H1 (cell line): ENCODE measurements at regions not wholly inside any gene's neighbourhood (a gene's known extent, or its start where the extent isn't known, plus 50 kb on each side); places are given as distances from the start of the nearest gene placed in this dataset.

Experiments used
- CTCF ChIA-PET: fragments of 300-600 bp; sonication (Branson Sonifier 250); formaldehyde crosslinking; loops from one replicate; lab custom pipeline; 2021; ENCODE audit not compliant: partially characterized antibody; lab: Charles Lee
- POLR2A ChIA-PET: fragments of 300-600 bp; sonication (Branson Sonifier 250); formaldehyde crosslinking; loops from one replicate; lab custom pipeline; 2021; ENCODE audit warnings: inconsistent platforms; ENCODE audit not compliant: partially characterized antibody; lab: Charles Lee
- DNase-seq, 2 experiments: peaks; one replicate each; pipeline versions ENCODE4 v3.0.0 to v3.0.0-alpha.2; 2010 to 2022; ENCODE audit warnings: low spot score in 2 of 2, low read depth in 1 of 2, mixed read lengths in 1 of 2
- FAIRE-seq: peaks from 2 replicates; lab custom pipeline; 2011; peaks lifted over from hg19 to GRCh38; lab: Jason Lieb, UNC
- H2AFZ ChIP-seq: 2 replicates; pipeline ENCODE4 v1.8.1; 2012; ENCODE audit warnings: low read length, inconsistent platforms
- H2AK5ac ChIP-seq: 2 replicates; pipeline ENCODE4 v1.6.1; 2013; ENCODE audit warnings: low read depth, low read length
- H2BK120ac ChIP-seq: replicated peaks from 2 replicates; pipeline ENCODE3; 2013; ENCODE audit warnings: low read depth, low read length, inconsistent platforms
- H2BK12ac ChIP-seq: 2 replicates; pipeline ENCODE4 v1.6.1; 2013; ENCODE audit warnings: low read depth, low read length
- H2BK15ac ChIP-seq: 2 replicates; pipeline ENCODE4 v1.6.1; 2013; ENCODE audit warnings: low read length
- H2BK20ac ChIP-seq: 2 replicates; pipeline ENCODE4 v1.6.1; 2013; ENCODE audit warnings: low read length
- H2BK5ac ChIP-seq: 2 replicates; pipeline ENCODE4 v1.6.1; 2013; ENCODE audit warnings: low read depth, low read length
- H3K14ac ChIP-seq: 2 replicates; pipeline ENCODE4 v1.6.1; 2013; ENCODE audit warnings: inconsistent platforms; ENCODE audit not compliant: insufficient read length
- H3K18ac ChIP-seq: 2 replicates; pipeline ENCODE4 v1.6.1; 2013; ENCODE audit warnings: low read length; ENCODE audit errors: extremely low read depth
- H3K23ac ChIP-seq: 2 replicates; pipeline ENCODE4 v1.6.1; 2013; ENCODE audit warnings: inconsistent platforms; ENCODE audit not compliant: insufficient read length
- H3K23me2 ChIP-seq: 2 replicates; pipeline ENCODE4 v1.6.1; 2013; ENCODE audit warnings: low read depth, low read length
- H3K27ac ChIP-seq: 2 replicates; pipeline ENCODE4 v1.6.1; 2011; ENCODE audit warnings: low read depth, low read length, inconsistent platforms
- H3K27me3 ChIP-seq, 4 experiments: replicated peaks in 1 of 4; 1 replicate in 1 of 4; 2 replicates in 3 of 4; pipeline versions ENCODE4 v1.6.1 to v1.8.1; 2011 to 2013; ENCODE audit warnings: low read length in 3 of 4, mild to moderate bottlenecking in 3 of 4, inconsistent platforms in 2 of 4, mixed read lengths in 2 of 4, moderate library complexity in 1 of 4; ENCODE audit not compliant: control insufficient read depth in 3 of 4, insufficient read depth in 3 of 4; ENCODE audit errors: extremely low read depth in 1 of 4
- H3K36me3 ChIP-seq, 4 experiments: 2 replicates each; pipeline versions ENCODE4 v1.6.1 to v1.8.1; 2011 to 2013; ENCODE audit warnings: mild to moderate bottlenecking in 4 of 4, low read length in 3 of 4, moderate library complexity in 2 of 4, control low read depth in 1 of 4, inconsistent platforms in 1 of 4; ENCODE audit not compliant: insufficient read depth in 4 of 4, control insufficient read depth in 2 of 4
- H3K4ac ChIP-seq: replicated peaks from 2 replicates; pipeline ENCODE3; 2013; ENCODE audit warnings: low read length, low read depth, mixed read lengths, inconsistent platforms; ENCODE audit not compliant: insufficient read length
- H3K4me1 ChIP-seq, 4 experiments: replicated peaks in 1 of 4; 1 replicate in 1 of 4; 2 replicates in 3 of 4; pipeline versions ENCODE4 v1.6.1 to v1.8.1; 2011 to 2013; ENCODE audit warnings: low read length in 3 of 4, inconsistent platforms in 2 of 4, mixed read lengths in 1 of 4; ENCODE audit not compliant: insufficient read depth in 4 of 4, control insufficient read depth in 3 of 4
- H3K4me2 ChIP-seq, 2 experiments: 2 replicates each; pipeline versions ENCODE4 v1.6.1 to v1.8.1; 2011 to 2013; ENCODE audit warnings: low read depth in 2 of 2, low read length in 2 of 2, control low read depth in 1 of 2, inconsistent platforms in 1 of 2, mild to moderate bottlenecking in 1 of 2; ENCODE audit not compliant: insufficient read depth in 1 of 2
- H3K4me3 ChIP-seq, 4 experiments: fragments of 200-600, 300-600 bp in 1 of 4; sonication (generic), shearing (Covaris generic), sonication (Bioruptor Twin) in 1 of 4; 2 replicates each; pipeline versions ENCODE4 v1.5.1 to v1.8.1; 2011 to 2016; ENCODE audit warnings: low read length in 4 of 4, low read depth in 3 of 4, control low read depth in 2 of 4, inconsistent platforms in 2 of 4, mild to moderate bottlenecking in 2 of 4, mixed read lengths in 1 of 4, moderate library complexity in 1 of 4; ENCODE audit not compliant: insufficient read depth in 2 of 4; ENCODE audit errors: extremely low read depth in 1 of 4
- H3K56ac ChIP-seq: replicated peaks from 2 replicates; pipeline ENCODE3; 2013; ENCODE audit warnings: low read depth, mild to moderate bottlenecking, mixed read lengths, low read length, inconsistent platforms; ENCODE audit not compliant: insufficient read length
- H3K79me1 ChIP-seq: 2 replicates; pipeline ENCODE4 v1.6.1; 2013; ENCODE audit warnings: low read depth, low read length, control low read depth
- H3K79me2 ChIP-seq, 2 experiments: 2 replicates each; pipeline versions ENCODE4 v1.6.1 to v1.8.1; 2012 to 2013; ENCODE audit warnings: low read length in 2 of 2, mild to moderate bottlenecking in 2 of 2, inconsistent platforms in 1 of 2; ENCODE audit not compliant: insufficient read depth in 2 of 2, control insufficient read depth in 1 of 2
- H3K9ac ChIP-seq, 4 experiments: replicated peaks in 1 of 4; 1 replicate in 1 of 4; 2 replicates in 3 of 4; pipeline versions ENCODE4 v1.6.1 to v1.8.1; 2011 to 2013; ENCODE audit warnings: low read depth in 3 of 4, low read length in 3 of 4, control low read depth in 2 of 4, mild to moderate bottlenecking in 2 of 4, moderate library complexity in 2 of 4, inconsistent platforms in 1 of 4; ENCODE audit errors: extremely low read depth in 1 of 4
- H3K9me3 ChIP-seq, 2 experiments: 2 replicates each; pipeline versions ENCODE4 v1.6.1 to v1.8.1; 2012 to 2013; ENCODE audit warnings: mild to moderate bottlenecking in 2 of 2, moderate library complexity in 2 of 2, control low read depth in 1 of 2, inconsistent platforms in 1 of 2, low read depth in 1 of 2, low read length in 1 of 2, mixed read lengths in 1 of 2; ENCODE audit not compliant: insufficient read depth in 2 of 2
- H4K20me1 ChIP-seq, 2 experiments: replicated peaks in 1 of 2; 2 replicates each; pipeline versions ENCODE3 to v1.8.1; 2011 to 2013; ENCODE audit warnings: inconsistent platforms in 2 of 2, low read length in 2 of 2, mild to moderate bottlenecking in 1 of 2; ENCODE audit not compliant: insufficient read depth in 2 of 2, control insufficient read depth in 1 of 2
- H4K5ac ChIP-seq: 2 replicates; pipeline ENCODE4 v1.6.1; 2013; ENCODE audit warnings: low read length, low read depth, mixed read lengths, inconsistent platforms; ENCODE audit not compliant: insufficient read length
- H4K8ac ChIP-seq: 2 replicates; pipeline ENCODE4 v1.8.0; 2013; ENCODE audit warnings: mild to moderate bottlenecking, moderate library complexity, low read length, inconsistent platforms; ENCODE audit not compliant: insufficient read depth; ENCODE audit errors: extremely low read depth
- H4K91ac ChIP-seq: replicated peaks from 2 replicates; pipeline ENCODE3; 2013; ENCODE audit warnings: low read length, mixed read lengths, inconsistent platforms; ENCODE audit not compliant: insufficient read length
- ATF3 ChIP-seq: IDR thresholded peaks from 2 replicates; pipeline ENCODE4 v1.6.1; 2011; ENCODE audit warnings: low read depth, mild to moderate bottlenecking, low read length; ENCODE audit not compliant: insufficient read depth
- CEBPB ChIP-seq: IDR thresholded peaks from 2 replicates; pipeline ENCODE4 v1.6.1; 2012; ENCODE audit warnings: low read depth, low read length
- CTBP2 ChIP-seq: IDR thresholded peaks from 2 replicates; pipeline ENCODE4 v1.7.0; 2011; ENCODE audit warnings: borderline replicate concordance, mild to moderate bottlenecking, moderate library complexity, mixed read lengths, low read length; ENCODE audit not compliant: insufficient read depth, insufficient read length
- CTCF ChIP-seq, 3 experiments: IDR thresholded peaks; 1 replicate in 2 of 3; 2 replicates in 1 of 3; pipeline versions ENCODE4 v1.5.1 to v1.6.1; 2011; ENCODE audit warnings: low read length in 3 of 3, mild to moderate bottlenecking in 3 of 3, inconsistent platforms in 2 of 3, low read depth in 1 of 3, moderate library complexity in 1 of 3; ENCODE audit not compliant: insufficient read depth in 1 of 3; ENCODE audit errors: control extremely low read depth in 1 of 3
- EP300 ChIP-seq, 2 experiments: IDR thresholded peaks; 1 replicate in 1 of 2; 2 replicates in 1 of 2; pipeline ENCODE4 v1.6.1; 2011 to 2012; ENCODE audit warnings: low read depth in 2 of 2, low read length in 2 of 2, mild to moderate bottlenecking in 2 of 2, borderline replicate concordance in 1 of 2, inconsistent platforms in 1 of 2, moderate library complexity in 1 of 2
- GTF2F1 ChIP-seq: IDR thresholded peaks from 2 replicates; pipeline ENCODE4 v1.6.1; 2012; ENCODE audit warnings: low read depth, low read length, improper control_type of control experiment, borderline replicate concordance
- PHF8 ChIP-seq: fragments of 200-600 bp; sonication (generic); conservative IDR thresholded peaks from 2 replicates; pipeline ENCODE4 v1.7.1; 2012; ENCODE audit warnings: low read depth, mild to moderate bottlenecking, inconsistent platforms, low read length, moderate library complexity
- POU5F1 ChIP-seq: IDR thresholded peaks from 2 replicates; pipeline ENCODE4 v1.6.1; 2011; ENCODE audit warnings: low read depth, mild to moderate bottlenecking, low read length, moderate library complexity
- SRF ChIP-seq: IDR thresholded peaks from 2 replicates; pipeline ENCODE4 v1.6.1; 2011; ENCODE audit warnings: mild to moderate bottlenecking, low read depth, low read length, moderate library complexity
- whole genome bisulfite sequencing, 2 experiments: shearing (Covaris generic) in 1 of 2; methylation state at CpG; one replicate each; pipeline versions ENCODE4 v1.1.6 to v1.1.7; 2013 to 2015; ENCODE audit warnings: low lambda C conversion rate in 2 of 2, mixed read lengths in 2 of 2, inconsistent platforms in 1 of 2, low coverage in 1 of 2, missing lambda C conversion rate in 1 of 2; ENCODE audit not compliant: insufficient replicate concordance in 2 of 2, insufficient coverage in 1 of 2, insufficient read length in 1 of 2; ENCODE audit errors: extremely low coverage in 1 of 2, missing lambda C conversion rate in 1 of 2; 5-methylcytosine and 5-hydroxymethylcytosine counted together

DNA sequence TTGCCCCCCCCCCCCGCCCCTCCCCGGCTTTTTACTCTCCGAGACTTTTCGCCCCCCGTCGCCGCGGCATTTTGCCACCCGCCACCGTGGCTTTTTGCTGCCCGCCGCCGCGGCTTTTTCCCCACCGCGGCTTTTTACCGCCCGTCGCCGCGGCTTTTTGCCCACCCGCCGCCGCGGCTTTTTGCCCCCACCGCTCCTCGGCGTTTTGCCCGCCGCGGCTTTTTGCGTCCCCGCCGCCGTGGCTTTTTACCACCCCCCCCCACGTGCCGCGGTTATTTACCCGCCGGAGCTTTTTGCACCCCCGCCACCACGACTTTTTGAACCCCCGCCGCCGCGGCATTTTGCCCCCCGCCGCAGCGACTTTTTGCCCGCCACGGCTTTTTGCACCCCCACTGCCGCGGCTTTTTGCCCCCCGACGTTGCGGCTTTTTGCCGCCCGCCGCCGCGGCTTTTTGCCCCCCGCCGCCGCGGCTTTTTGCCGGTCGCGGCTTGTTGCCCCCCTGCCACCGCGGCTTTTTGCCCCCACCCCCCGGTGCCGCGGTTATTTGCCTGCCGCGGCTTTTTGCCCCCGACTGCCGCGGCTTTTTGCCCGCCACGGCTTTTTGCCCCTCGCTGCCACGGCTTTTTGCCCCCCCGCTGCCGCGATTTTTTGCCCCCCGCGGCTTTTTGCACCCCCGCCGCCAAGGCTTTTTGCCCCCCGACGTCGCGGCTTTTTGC is 461.1 kb downstream of the ZNF33B start:
- Histone ChIP-seq H3K23me2 (no peaks in the 10 kb centered on the region), H4K8ac (no peak overlapping the region), H3K4me1 (no peaks in the 10 kb centered on the region), H2BK15ac (no peak overlapping the region), H4K91ac (no peak overlapping the region), H2BK20ac (no peak overlapping the region), H3K14ac (no peak overlapping the region), H3K9me3 (peaks cover under 1 to 32% of the 10 kb centered on the region in 2 experiments; a peak in 3 of 4 replicates), H3K18ac (no peak overlapping the region), H3K9ac (no peak overlapping the region), H3K27me3 (no peaks in the 10 kb centered on the region), H3K4me3 (no peak overlapping the region), H3K27ac (no peak overlapping the region), H3K79me2 (no peaks in the 10 kb centered on the region), H4K5ac (no peak overlapping the region), H3K79me1 (no peaks in the 10 kb centered on the region), H3K4me2 (no peak overlapping the region), H3K23ac (no peak overlapping the region), H3K36me3 (no peaks in the 10 kb centered on the region), H2BK5ac (no peak overlapping the region), H3K56ac (no peak overlapping the region), H3K4ac (no peak overlapping the region), H2BK12ac (no peak overlapping the region), H2AK5ac (no peak overlapping the region), H4K20me1 (no peaks in the 10 kb centered on the region), H2BK120ac (no peak overlapping the region), H2AFZ (no peak overlapping the region)
- CTCF ChIA-PET = no interaction called here
- FAIRE-seq (no peak), DNase-seq (no peak)
- WGBS, 2 experiments = no CpG with 5 or more reads among the region's 93 CpGs
- POLR2A ChIA-PET = no interaction called here
- no peak for TF ChIP-seq PHF8
- no peak for TF ChIP-seq CTBP2
- no peak for TF ChIP-seq CTCF (IDR thresholded peaks at IDR 0.05; ENCODE audit: control extremely low read depth in 1 of 3, insufficient read depth in 1 of 3, low read depth in 1 of 3, low read length in 3 of 3)
- no peak for TF ChIP-seq CEBPB
- no peak for TF ChIP-seq ATF3
- no peak for TF ChIP-seq SRF
- no peak for TF ChIP-seq EP300 (IDR thresholded peaks at IDR 0.05; ENCODE audit: borderline replicate concordance in 1 of 2, low read depth in 2 of 2, low read length in 2 of 2)
- TF ChIP-seq POU5F1 = no peak
- TF ChIP-seq GTF2F1 = no peak
